ENCODE measurements at regions not wholly inside any gene's neighbourhood (a gene's known extent, or its start where the extent isn't known, plus 50 kb on each side); places are given as distances from the start of the nearest gene placed in this dataset.

GRCh38 chrY:12615733-12616446 lies 85.1 kb upstream of the USP9Y start:
- DNase-seq (ENCODE audit: low spot score), result no peak
- H3K27me3 Mint-ChIP-seq (ENCODE audit: low read depth), result peaks cover 9% of the 10 kb centered on the region
- H3K4me3 Mint-ChIP-seq, result no peak overlapping the region
- H3K4me1 Mint-ChIP-seq, result no peaks in the 10 kb centered on the region
- no peak overlapping the region for H3K27ac Mint-ChIP-seq
- ATAC-seq, result no peak
- H3K36me3 Mint-ChIP-seq, result peaks cover 7% of the 10 kb centered on the region; the same call in 1 of the 2 replicates
- CTCF ChIA-PET, result no interaction called here
- H3K9me3 Mint-ChIP-seq, result peaks cover 24% of the 10 kb centered on the region
- POLR2A ChIA-PET, result no interaction called here
- no peak for TF ChIP-seq ETV6 (CRISPR knock-in tag; IDR thresholded peaks at IDR 0.05)
- TF ChIP-seq GTF2I (CRISPR knock-in tag; conservative IDR thresholded peaks at IDR 0.05), result no peak
- TF ChIP-seq EMX1 (CRISPR knock-in tag; IDR thresholded peaks at IDR 0.05), result no peak
- TF ChIP-seq ZNF263 (CRISPR knock-in tag; IDR thresholded peaks at IDR 0.05; ENCODE audit: low read depth), result no peak
- TF ChIP-seq IRF1 (CRISPR knock-in tag; IDR thresholded peaks at IDR 0.05), result no peak
- no peak for TF ChIP-seq ARID4B (CRISPR knock-in tag; IDR thresholded peaks at IDR 0.05; ENCODE audit: borderline replicate concordance)
- TF ChIP-seq CREB1 (CRISPR knock-in tag; IDR thresholded peaks at IDR 0.05), result no peak
- no peak for TF ChIP-seq FOXP4 (CRISPR knock-in tag; IDR thresholded peaks at IDR 0.05)
- TF ChIP-seq TP53 (CRISPR knock-in tag; IDR thresholded peaks at IDR 0.05), result no peak
- TF ChIP-seq MAX (CRISPR knock-in tag; IDR thresholded peaks at IDR 0.05), result no peak
- TF ChIP-seq ZSCAN18 (CRISPR knock-in tag; IDR thresholded peaks at IDR 0.05), result no peak
- no peak for TF ChIP-seq FOXK1 (CRISPR knock-in tag; IDR thresholded peaks at IDR 0.05)
- no peak for TF ChIP-seq ATF6 (CRISPR knock-in tag; IDR thresholded peaks at IDR 0.05)
- no peak for TF ChIP-seq ZBTB21 (CRISPR knock-in tag; IDR thresholded peaks at IDR 0.05; ENCODE audit: borderline replicate concordance)
- TF ChIP-seq SP1 (CRISPR knock-in tag; conservative IDR thresholded peaks at IDR 0.05), result no peak
- TF ChIP-seq HMGXB4 (CRISPR knock-in tag; IDR thresholded peaks at IDR 0.05), result no peak
- TF ChIP-seq CBFB (CRISPR knock-in tag; IDR thresholded peaks at IDR 0.05; ENCODE audit: low read depth), result no peak
- no peak for TF ChIP-seq ZNF671 (CRISPR knock-in tag; IDR thresholded peaks at IDR 0.05)
- TF ChIP-seq E2F1 (CRISPR knock-in tag; IDR thresholded peaks at IDR 0.05), result no peak
- TF ChIP-seq ZNF219 (CRISPR knock-in tag; IDR thresholded peaks at IDR 0.05; ENCODE audit: borderline replicate concordance), result no peak
